NCI-H345 treated with DMSO at 0.1 percent for 48 hours (cell line): ENCODE measurements at regions not wholly inside any gene's neighbourhood (a gene's known extent, or its start where the extent isn't known, plus 50 kb on each side); places are given as distances from the start of the nearest gene placed in this dataset.

Experiments
- DNase-seq: peaks from one replicate; lab custom pipeline; 2025; ENCODE audit not compliant: unreplicated experiment; lab: John Stamatoyannopoulos, UW

DNA sequence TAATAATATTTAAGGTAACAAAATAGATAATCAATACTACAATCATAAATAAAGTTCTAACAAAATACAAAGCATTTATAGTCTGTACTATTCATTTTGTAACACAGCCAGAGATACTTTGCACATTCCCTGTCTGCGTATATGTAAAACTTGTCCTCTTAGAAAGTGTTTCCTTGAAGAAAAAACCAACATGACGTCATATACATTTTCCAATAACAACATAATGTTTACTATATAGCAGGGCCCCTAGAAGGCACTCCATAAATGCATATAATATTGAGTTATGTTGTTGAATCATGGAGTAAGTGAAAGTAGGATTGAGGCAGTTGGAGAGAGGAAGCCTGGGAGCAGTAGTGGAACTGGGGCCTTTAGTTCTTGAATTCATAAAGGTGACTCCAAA lies 371.4 kb upstream of the HTR2A start:
- DNase-seq: no peak

DNA sequence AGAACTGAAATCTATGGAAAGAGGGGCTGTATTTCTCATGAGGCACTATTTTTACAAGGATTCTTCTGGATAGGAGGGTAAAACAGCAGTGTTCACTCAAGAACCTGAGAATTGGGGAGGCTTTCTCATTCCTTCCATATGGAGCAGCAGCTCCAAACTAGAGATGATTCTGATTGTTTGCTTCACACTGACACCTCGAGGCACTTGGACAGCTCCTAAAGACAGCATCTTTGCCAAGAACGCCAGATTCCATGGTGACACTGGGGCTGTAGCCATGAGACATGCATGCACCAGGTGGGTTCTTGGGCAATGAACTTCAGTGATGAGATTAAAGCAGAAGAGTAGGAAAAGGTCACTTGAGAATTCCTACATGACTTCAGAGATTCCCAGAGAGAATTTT lies 361.5 kb upstream of the HTR2A start:
- no peak for DNase-seq

DNA sequence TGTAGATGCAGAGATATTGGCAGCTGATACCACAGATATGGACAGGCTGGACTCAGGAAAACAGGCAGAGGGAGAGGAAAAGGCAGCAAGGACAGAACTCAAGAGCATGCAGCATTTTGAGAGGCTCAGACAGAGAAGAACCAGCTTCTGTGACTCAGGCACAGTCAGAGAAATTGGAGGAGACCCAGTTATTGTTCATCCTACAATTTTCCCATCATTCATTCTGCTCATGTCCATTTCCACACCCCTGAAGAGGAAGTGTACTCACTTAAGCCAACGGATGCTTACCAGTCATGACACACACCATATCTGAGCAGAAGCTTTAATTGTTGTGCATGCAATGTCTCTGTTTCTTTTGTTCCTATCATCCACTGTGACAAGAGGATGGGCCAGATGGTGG lies 359.8 kb upstream of the HTR2A start:
- no peak for DNase-seq

GRCh38 chr13:47252627-47253026 lies 355.8 kb upstream of the HTR2A start:
- no peak for DNase-seq

- no peak for DNase-seq
Observed at GRCh38 chr13:47251771-47252170, 354.9 kb upstream of the HTR2A start.

GRCh38 chr13:47250146-47250545 lies 353.3 kb upstream of the HTR2A start:
- no peak for DNase-seq

DNA sequence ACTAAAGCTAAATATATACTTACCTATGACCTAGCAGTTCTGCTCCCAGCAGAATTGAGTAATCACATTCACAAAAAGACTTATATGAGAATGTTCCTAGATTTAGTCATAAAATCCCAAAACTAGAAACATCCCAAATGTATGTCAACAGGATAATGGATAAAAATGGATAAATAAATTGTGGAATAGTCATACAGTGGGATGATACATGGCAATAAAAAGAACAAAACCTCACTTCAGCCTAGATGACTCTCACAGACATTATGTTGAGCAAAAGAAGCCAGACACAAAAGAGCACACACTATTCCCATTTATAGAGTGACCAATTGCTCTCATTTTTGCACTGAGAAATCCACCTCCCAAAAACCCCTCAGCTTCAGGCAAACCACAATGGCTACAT lies 352.4 kb upstream of the HTR2A start:
- no peak for DNase-seq

- DNase-seq: no peak
Observed at GRCh38 chr13:47241446-47241845, 344.6 kb upstream of the HTR2A start.

GRCh38 chr13:47239025-47239424 lies 342.2 kb upstream of the HTR2A start:
- DNase-seq: no peak

- no peak for DNase-seq
Observed at GRCh38 chr13:47237571-47237970, 340.7 kb upstream of the HTR2A start.

DNA sequence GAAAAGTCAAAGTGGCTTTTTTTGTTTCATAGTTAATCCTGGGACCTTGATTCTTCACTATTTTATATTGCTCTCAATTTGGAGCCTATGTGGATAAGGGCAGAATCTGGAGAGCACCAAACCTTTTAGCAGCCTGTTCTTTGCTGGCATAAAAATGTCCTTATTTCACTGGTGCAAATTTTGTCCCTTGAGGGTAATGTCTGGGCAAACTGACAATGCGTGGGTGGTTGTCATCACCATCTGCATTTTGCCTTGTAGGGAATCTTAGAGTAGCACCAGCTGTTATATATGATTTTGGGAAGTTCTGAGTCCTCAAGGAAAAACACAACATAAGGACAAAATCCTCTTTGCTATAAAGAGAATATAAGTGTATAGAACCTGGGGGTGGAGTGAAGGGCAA lies 336.9 kb upstream of the HTR2A start:
- no peak for DNase-seq

GRCh38 chr13:47232516-47232915 lies 335.7 kb upstream of the HTR2A start:
- no peak for DNase-seq

DNA sequence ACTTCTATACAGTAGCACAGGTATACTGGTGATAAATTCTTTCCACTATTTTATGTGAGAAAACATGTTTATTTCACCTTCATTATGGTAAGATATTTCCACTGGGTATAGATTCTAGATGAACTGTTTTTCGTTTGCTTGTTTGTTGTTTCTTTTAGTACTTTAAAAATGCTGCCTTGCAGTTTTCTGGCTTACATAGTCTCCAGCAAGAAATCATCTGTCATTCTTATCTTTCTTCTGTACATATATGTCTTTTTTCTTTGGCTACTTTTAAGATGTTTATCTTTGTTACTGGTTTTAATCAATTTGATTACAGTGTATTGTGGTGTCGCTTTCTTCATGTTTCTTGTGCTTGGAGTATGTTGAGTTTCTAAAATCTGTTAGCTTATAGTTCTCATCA lies 333.3 kb upstream of the HTR2A start:
- no peak for DNase-seq

- no peak for DNase-seq
Observed at GRCh38 chr13:47226516-47226915, 329.7 kb upstream of the HTR2A start.

- no peak for DNase-seq
Observed at GRCh38 chr13:47220453-47221140, 323.7 kb upstream of the HTR2A start.

GRCh38 chr13:47218611-47219010 lies 321.8 kb upstream of the HTR2A start:
- DNase-seq: no peak

GRCh38 chr13:47216176-47216822 lies 319.4 kb upstream of the HTR2A start:
- no peak for DNase-seq

DNA sequence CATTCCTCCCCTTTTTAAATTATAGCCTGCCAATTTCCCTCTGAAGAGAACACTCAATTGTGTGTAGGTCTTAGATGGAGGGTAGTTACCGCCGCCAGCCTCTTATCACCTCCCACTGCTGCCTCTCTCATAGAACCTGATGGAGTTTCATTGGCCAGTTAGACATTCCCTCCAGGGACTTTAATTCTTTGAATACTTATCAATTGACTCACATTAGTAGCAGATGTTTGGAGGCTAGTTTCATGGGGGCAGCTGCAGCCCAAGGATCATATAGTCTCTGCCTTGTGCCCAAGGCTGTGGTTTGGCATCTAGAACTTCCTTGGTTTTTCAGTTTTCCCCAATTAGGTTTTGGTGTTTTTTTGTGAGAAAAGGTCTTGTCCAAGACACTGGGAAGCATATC lies 318.9 kb upstream of the HTR2A start:
- DNase-seq: no peak

DNA sequence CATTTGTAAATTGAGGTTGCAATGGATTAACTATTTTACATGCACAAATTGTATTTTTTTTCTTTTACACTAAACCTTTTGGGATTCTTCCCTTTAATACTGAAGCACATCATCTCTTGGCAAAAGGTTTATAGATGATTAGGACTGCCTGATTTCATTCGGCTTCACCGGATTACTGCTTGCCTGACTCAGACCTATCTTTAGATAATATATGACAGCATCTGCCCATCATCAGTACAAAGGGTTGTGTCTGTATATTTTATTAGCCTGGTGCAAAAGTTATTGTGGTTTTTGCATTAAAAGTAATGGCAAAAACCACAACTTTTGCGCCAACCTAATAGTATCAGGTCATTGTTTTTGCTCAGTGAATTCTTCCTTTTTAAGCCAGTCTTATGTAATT lies 316.2 kb upstream of the HTR2A start:
- no peak for DNase-seq

- DNase-seq: no peak
Observed at GRCh38 chr13:47211106-47211505, 314.3 kb upstream of the HTR2A start.

DNA sequence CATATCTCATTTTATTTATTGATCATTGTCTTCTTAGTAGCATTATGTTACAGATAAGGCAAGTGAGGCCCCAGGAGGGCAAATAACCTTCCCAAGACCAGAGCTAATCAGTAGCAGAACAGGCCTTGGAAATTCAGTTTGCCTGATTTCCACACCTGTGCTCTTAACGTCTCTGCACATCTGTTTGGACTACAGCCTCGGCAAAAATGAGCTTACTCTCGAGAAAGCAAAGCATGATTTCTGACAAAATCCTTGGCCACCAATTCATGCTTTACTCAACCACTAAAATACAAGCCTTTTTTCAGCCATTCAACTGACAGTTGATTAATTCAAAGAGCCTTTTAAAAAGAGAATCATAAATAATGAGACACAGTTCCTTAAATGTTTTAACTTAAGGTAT lies 309.3 kb upstream of the HTR2A start:
- no peak for DNase-seq

- no peak for DNase-seq
Observed at GRCh38 chr13:47190696-47191305, 293.9 kb upstream of the HTR2A start.

DNA sequence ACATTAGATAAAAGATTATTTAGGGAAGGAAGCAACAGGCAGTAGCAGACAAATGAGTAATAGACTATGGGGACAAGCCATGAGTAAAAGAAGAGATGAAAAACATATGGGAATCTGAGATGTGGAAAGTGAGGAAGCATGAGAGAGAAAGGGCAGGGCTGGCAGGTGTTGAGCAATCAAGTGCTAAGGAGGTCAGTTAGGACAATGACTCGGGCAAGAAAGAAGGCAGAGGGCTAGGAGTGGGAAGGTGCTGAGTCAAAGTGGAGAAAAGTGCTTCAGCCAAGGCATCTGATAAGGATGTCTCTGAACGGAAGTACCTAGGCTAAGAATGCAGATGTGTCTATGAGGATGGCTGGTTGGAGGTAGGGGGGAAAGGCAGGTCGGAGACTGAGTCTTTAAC lies 291.9 kb upstream of the HTR2A start:
- no peak for DNase-seq
